Suprapubic skin (tissue), 4 donors: ENCODE measurements at regions not wholly inside any gene's neighbourhood (a gene's known extent, or its start where the extent isn't known, plus 50 kb on each side); places are given as distances from the start of the nearest gene placed in this dataset.

Experiments used
- DNase-seq, 2 donors: peaks; one replicate each; pipeline ENCODE4 v3.0.0-alpha.2; 2019; ENCODE audit warnings: low spot score in 2 of 2
- H3K27ac ChIP-seq: fragments of 200-600 bp; sonication (generic); one replicate; pipeline ENCODE4 v1.5.1; 2019
- H3K27me3 ChIP-seq: fragments of 200-600 bp; sonication (generic); one replicate; pipeline ENCODE4 v1.5.1; 2019
- H3K36me3 ChIP-seq: fragments of 200-600 bp; sonication (generic); one replicate; pipeline ENCODE4 v1.5.1; 2019
- H3K4me1 ChIP-seq: fragments of 200-600 bp; sonication (generic); one replicate; pipeline ENCODE4 v1.5.1; 2019
- H3K4me3 ChIP-seq: fragments of 200-600 bp; sonication (generic); one replicate; pipeline ENCODE4 v1.5.1; 2019; ENCODE audit warnings: mild to moderate bottlenecking
- H3K9me3 ChIP-seq: fragments of 200-600 bp; sonication (generic); one replicate; pipeline ENCODE4 v1.5.1; 2019
- CTCF ChIP-seq, 2 donors: fragments of 200-600 bp in 1 of 2; fragments of 450-650 bp in 1 of 2; sonication (generic) in 1 of 2; IDR thresholded peaks; one replicate each; pipeline ENCODE4 v1.5.1; 2016 to 2019; ENCODE audit warnings: antibody characterized with exemption in 2 of 2, mild to moderate bottlenecking in 1 of 2, moderate library complexity in 1 of 2
- EP300 ChIP-seq: sonication (generic); formaldehyde crosslinking; IDR thresholded peaks from one replicate; pipeline ENCODE4 v1.6.1; 2017; ENCODE audit warnings: antibody characterized with exemption
- POLR2A ChIP-seq, 2 donors: fragments of 450-650 bp; IDR thresholded peaks; one replicate each; pipeline ENCODE4 v1.6.1; 2017; ENCODE audit warnings: antibody characterized with exemption in 2 of 2, mild to moderate bottlenecking in 2 of 2, moderate library complexity in 2 of 2
- POLR2AphosphoS5 ChIP-seq, 3 donors: sonication (generic); formaldehyde crosslinking; IDR thresholded peaks; one replicate each; pipeline ENCODE4 v1.6.1; 2017; ENCODE audit warnings: antibody characterized with exemption in 3 of 3
- WGBS: methylation state at CpG from one replicate; pipeline ENCODE4 v1.1.5; 2018; 5-methylcytosine and 5-hydroxymethylcytosine counted together

- TF ChIP-seq POLR2AphosphoS5 (IDR thresholded peaks at IDR 0.05) (no peak), CTCF (IDR thresholded peaks at IDR 0.05) (no peak), POLR2A (IDR thresholded peaks at IDR 0.05) (no peak), EP300 (no peak)
- no peak overlapping the region for H3K4me3 ChIP-seq
- H3K27me3 ChIP-seq = peaks cover 28% of the 10 kb centered on the region
- H3K4me1 ChIP-seq = no peaks in the 10 kb centered on the region
- H3K27ac ChIP-seq = no peak overlapping the region
- H3K9me3 ChIP-seq = no peaks in the 10 kb centered on the region
- WGBS = 29% methylated on average over 5 of the region's 5 CpGs
- peak in 1 of 2 donors; percentile 8 for DNase-seq
- H3K36me3 ChIP-seq = no peaks in the 10 kb centered on the region
Observed at GRCh38 chr10:131022981-131023380, 288.5 kb downstream of the TCERG1L start.

DNA sequence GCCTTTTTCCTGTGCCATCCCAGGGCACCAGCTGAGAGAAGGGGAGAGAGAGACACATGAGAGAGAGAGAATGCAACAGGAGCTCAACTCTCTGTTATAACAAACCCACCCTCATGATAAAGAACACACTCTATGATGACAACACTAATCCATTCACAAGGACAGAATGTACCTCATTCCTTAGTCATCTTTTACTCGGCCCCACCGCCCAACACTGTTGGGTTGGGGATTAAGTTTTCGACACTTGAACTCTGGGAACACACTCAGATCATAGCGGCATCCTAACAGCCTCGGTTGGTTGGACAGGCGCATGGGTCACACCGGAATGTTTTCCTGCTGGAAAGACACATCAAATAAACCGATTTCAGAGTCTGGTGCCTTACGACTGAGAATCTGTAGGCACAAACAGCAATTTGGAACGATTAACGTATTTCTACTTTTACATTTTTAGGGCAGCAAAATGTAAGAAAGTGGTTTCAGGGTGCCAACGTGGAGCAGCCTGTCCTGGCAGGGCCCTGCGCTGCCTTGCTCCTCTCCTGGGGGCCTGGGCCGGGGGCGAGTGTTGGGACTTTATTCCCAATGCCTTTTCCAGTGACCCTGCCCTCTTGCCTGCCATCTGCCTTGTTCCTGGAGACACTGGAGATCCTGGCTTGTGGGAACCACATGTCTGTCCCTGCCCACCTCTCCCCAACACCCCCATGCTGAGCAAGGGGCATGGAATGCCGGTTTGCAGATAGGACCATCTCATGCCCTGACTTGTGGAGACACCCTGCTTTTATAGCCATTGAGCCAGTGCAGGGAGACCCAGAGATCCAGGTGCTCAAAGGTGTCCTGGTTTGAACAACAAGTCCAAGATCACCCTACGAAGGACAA is 287.0 kb downstream of the TCERG1L start:
- H3K9me3 ChIP-seq = no peaks in the 10 kb centered on the region
- TF ChIP-seq POLR2AphosphoS5 (IDR thresholded peaks at IDR 0.05) = no peak
- TF ChIP-seq CTCF (IDR thresholded peaks at IDR 0.05) = no peak
- TF ChIP-seq POLR2A (IDR thresholded peaks at IDR 0.05) = no peak
- no peak for TF ChIP-seq EP300
- H3K4me1 ChIP-seq = no peaks in the 10 kb centered on the region
- no peak overlapping the region for H3K4me3 ChIP-seq
- no peaks in the 10 kb centered on the region for H3K36me3 ChIP-seq
- 81% methylated on average over 16 of the region's 17 CpGs for WGBS
- no peak overlapping the region for H3K27ac ChIP-seq
- peaks cover 28% of the 10 kb centered on the region for H3K27me3 ChIP-seq
- peak in 1 of 2 donors; percentile 20 for DNase-seq

- H3K4me1 ChIP-seq = no peaks in the 10 kb centered on the region
- TF ChIP-seq EP300 (no peak), POLR2AphosphoS5 (IDR thresholded peaks at IDR 0.05) (no peak), POLR2A (IDR thresholded peaks at IDR 0.05) (no peak), CTCF (IDR thresholded peaks at IDR 0.05) (no peak)
- DNase-seq = peak in 1 of 2 donors; percentile 19
- no peak overlapping the region for H3K4me3 ChIP-seq
- 84% methylated on average over 5 of the region's 9 CpGs for WGBS
- H3K27me3 ChIP-seq = peaks cover 28% of the 10 kb centered on the region
- H3K27ac ChIP-seq = no peak overlapping the region
- H3K9me3 ChIP-seq = no peaks in the 10 kb centered on the region
- no peaks in the 10 kb centered on the region for H3K36me3 ChIP-seq
Observed at GRCh38 chr10:131025333-131025732, 286.2 kb downstream of the TCERG1L start.

DNA sequence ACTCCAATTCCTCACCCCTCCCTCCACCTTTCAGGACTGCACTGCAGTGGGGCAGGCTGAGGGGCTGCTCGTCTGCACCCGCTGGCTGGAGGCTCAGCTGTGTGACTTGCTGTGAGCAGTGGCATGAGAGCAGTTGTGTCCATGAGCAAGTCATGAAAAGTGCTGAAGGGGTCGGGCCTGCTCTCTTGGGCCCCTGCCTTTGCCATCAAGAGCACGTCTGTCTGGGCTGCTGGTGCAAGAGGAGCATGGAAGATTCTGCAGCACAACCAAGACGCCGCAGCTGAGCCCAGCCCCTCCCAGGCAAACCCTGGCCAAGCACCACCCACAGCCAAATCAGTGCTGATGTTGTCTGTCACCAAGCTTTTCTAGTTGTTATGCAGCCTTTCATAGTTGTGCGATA is 284.3 kb downstream of the TCERG1L start:
- no peak overlapping the region for H3K4me3 ChIP-seq
- H3K27me3 ChIP-seq = peaks cover 17% of the 10 kb centered on the region
- WGBS = 42% methylated on average over 2 of the region's 7 CpGs
- no peaks in the 10 kb centered on the region for H3K4me1 ChIP-seq
- peak in 1 of 2 donors; percentile 37 for DNase-seq
- no peak overlapping the region for H3K27ac ChIP-seq
- H3K9me3 ChIP-seq = no peaks in the 10 kb centered on the region
- TF ChIP-seq POLR2A (IDR thresholded peaks at IDR 0.05) = no peak
- TF ChIP-seq CTCF (IDR thresholded peaks at IDR 0.05) = no peak
- TF ChIP-seq EP300 = no peak
- no peak for TF ChIP-seq POLR2AphosphoS5 (IDR thresholded peaks at IDR 0.05)
- H3K36me3 ChIP-seq = no peaks in the 10 kb centered on the region

DNA sequence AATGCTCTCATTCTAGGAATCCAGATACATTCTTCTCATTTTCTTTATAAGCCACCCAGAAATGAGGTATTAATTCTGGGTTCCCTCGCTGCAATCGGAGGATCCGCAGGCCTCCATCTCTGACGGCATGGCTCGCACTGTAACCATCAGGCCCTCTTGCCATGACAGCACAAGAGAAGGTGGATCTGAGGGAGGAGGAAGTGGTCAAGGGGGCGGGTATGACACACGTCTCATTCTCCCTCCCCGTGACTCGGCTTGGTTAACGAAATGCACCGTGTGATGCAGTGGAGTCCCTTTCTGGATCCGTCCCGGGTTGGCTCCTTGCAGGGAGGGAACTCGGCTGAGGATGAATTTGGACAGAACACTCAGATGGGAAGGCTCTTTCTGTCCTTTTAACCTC is 280.2 kb downstream of the TCERG1L start:
- Histone ChIP-seq H3K4me3 (no peak overlapping the region), H3K9me3 (no peaks in the 10 kb centered on the region), H3K4me1 (no peaks in the 10 kb centered on the region), H3K27me3 (peaks cover 13% of the 10 kb centered on the region), H3K36me3 (no peaks in the 10 kb centered on the region), H3K27ac (no peak overlapping the region)
- TF ChIP-seq EP300 (no peak), POLR2A (IDR thresholded peaks at IDR 0.05) (no peak), POLR2AphosphoS5 (IDR thresholded peaks at IDR 0.05) (no peak), CTCF (IDR thresholded peaks at IDR 0.05) (no peak)
- DNase-seq = peak; percentile 30 to 34
- WGBS = 83% methylated on average over 14 of the region's 14 CpGs
